ENCODE measurements at regions not wholly inside any gene's neighbourhood (a gene's known extent, or its start where the extent isn't known, plus 50 kb on each side); places are given as distances from the start of the nearest gene placed in this dataset.

DNA sequence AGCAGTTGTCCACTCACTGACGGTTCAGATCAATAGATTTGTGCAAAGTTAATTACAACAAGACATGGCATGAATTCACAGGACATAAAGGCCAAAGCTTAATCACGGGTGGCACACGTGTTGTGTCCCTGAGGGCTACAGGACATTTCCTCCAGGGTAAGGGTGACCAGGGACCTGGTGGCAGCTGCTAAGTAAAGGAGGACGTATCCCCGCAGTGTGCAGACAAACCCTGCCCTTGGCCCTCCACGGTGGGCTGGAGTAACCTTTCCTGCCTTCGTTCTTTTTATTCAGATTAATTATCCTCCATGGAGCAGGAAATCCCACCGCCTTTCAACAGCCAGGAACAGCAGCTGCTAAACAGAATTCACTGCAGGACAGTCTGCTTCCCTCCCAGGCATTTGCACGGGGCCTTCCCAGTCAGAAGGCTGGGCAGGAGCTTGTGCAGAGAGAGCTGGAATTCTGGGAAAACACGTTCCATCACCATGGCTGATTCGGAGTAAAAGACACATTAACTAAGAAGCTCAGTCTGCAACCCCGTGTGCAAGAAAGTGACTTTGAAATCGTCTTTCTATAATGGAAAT lies 289.9 kb upstream of the SFSWAP start:
- intact Hi-C loops (cut with micrococcal nuclease), result no loop called here
- CTCF ChIA-PET, result no interaction called here
- H3K9ac ChIP-seq (ENCODE audit: low read depth, low read length), result no peak overlapping the region
- TF ChIP-seq CTCF (conservative IDR thresholded peaks at IDR 0.05; ENCODE audit: low read depth, low read length) (no peak), FOS (IDR thresholded peaks at IDR 0.05; ENCODE audit: low read depth, low read length) (no peak)
- no TSS peak for BruUV-seq (replicated peaks)
- no peak overlapping the region for H3K27ac ChIP-seq (ENCODE audit: insufficient read depth, low read length)
- H2BK5ac ChIP-seq (ENCODE audit: low read depth, low read length, poor library complexity, severe bottlenecking), result no peak overlapping the region
- no peak overlapping the region for H2BK20ac ChIP-seq (ENCODE audit: low read depth, low read length)
- no peak overlapping the region for H4K5ac ChIP-seq (ENCODE audit: low read depth, low read length)
- H3K4me3 ChIP-seq (ENCODE audit: insufficient read depth, low read depth, low read length), result no peak overlapping the region
- H2AK9ac ChIP-seq (replicated peaks; ENCODE audit: low read depth, low read length, poor library complexity), result no peak overlapping the region
- 30% methylated on average over 4 of the region's 13 CpGs; no CpG with 5 or more reads in 1 of the 2 experiments for WGBS, 2 experiments (ENCODE audit: extremely low coverage in 2 of 2, insufficient read length in 1 of 2)
- in situ Hi-C loops (cut with MboI; ENCODE audit: low sequenced_read_pairs), result no loop called here
- H2AK5ac ChIP-seq (ENCODE audit: low read depth, low read length), result no peak overlapping the region
- H2BK15ac ChIP-seq (ENCODE audit: low read depth, low read length), result no peak overlapping the region
- POLR2A ChIA-PET (ENCODE audit: unreplicated experiment), result no interaction called here
- H4K91ac ChIP-seq (ENCODE audit: insufficient read depth, low read depth, low read length), result no peak overlapping the region
- no peaks in the 10 kb centered on the region for H3K36me3 ChIP-seq (ENCODE audit: control insufficient read depth, insufficient read depth, low read length)
- peaks cover 37% of the 10 kb centered on the region for H3K9me3 ChIP-seq (ENCODE audit: control insufficient read depth, insufficient read depth, low read length)
- H3K23ac ChIP-seq (ENCODE audit: low read depth, low read length), result no peak overlapping the region
- no peaks in the 10 kb centered on the region for H3K79me1 ChIP-seq (ENCODE audit: low read depth in 1 of 2, low read length in 2 of 2)
- no peak overlapping the region for H3K4ac ChIP-seq (ENCODE audit: low read depth, low read length)
- no peak overlapping the region for H2BK120ac ChIP-seq (ENCODE audit: low read depth, low read length)
- H3K27me3 ChIP-seq (ENCODE audit: control insufficient read depth, insufficient read depth, low read length), result no peaks in the 10 kb centered on the region
- H4K8ac ChIP-seq (ENCODE audit: low read depth in 2 of 2, low read length in 2 of 2), result no peak overlapping the region
- H4K20me1 ChIP-seq (ENCODE audit: insufficient read depth, low read length), result no peaks in the 10 kb centered on the region
- no peak overlapping the region for H3K18ac ChIP-seq (ENCODE audit: low read depth, low read length)
- no peak overlapping the region for H3K56ac ChIP-seq (ENCODE audit: extremely low read depth, insufficient read depth, low read length)
- no peaks in the 10 kb centered on the region for H3K4me1 ChIP-seq (ENCODE audit: control insufficient read depth, insufficient read depth, low read length)
- H3K9me1 ChIP-seq (ENCODE audit: insufficient read depth, low read length), result no peaks in the 10 kb centered on the region
- dilution Hi-C loops (cut with HindIII; ENCODE audit: low sequenced_read_pairs, unreplicated experiment), result no loop called here
- H2AFZ ChIP-seq (replicated peaks; ENCODE audit: low read length, poor library complexity), result no peak overlapping the region
- DNase-seq (no peak), ATAC-seq (ENCODE audit: low read depth) (no peak)
- H3K4me2 ChIP-seq (ENCODE audit: low read depth, low read length), result no peak overlapping the region
- H3K14ac ChIP-seq (replicated peaks; ENCODE audit: low read depth, low read length), result no peak overlapping the region

Data from IMR-90 (cell line).